NCI-H2196 (cell line): ENCODE measurements at regions not wholly inside any gene's neighbourhood (a gene's known extent, or its start where the extent isn't known, plus 50 kb on each side); places are given as distances from the start of the nearest gene placed in this dataset.

Experiments
- DNase-seq: peaks from one replicate; lab custom pipeline; 2025; ENCODE audit not compliant: unreplicated experiment; lab: John Stamatoyannopoulos, UW

- DNase-seq = no peak
Observed at GRCh38 chr2:53275743-53276142, 491.9 kb upstream of the CHAC2 start.

DNA sequence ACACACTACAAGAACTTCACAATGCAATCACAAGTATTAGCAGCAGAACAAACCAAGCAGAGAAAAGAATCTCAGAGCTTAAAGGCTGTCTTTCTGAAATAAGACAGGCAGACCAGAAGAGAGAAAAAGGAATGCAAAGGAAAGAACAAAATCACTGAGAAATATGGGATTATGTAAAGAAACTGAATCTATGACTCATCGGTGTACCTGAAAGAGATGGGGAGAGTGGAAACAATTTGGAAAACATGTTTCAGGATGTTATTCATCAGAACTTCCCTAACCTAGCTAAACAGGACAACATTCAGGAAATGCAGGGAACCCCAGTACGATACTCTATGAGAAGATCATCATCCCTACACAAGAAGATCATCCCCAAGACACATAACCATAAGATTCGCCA lies 499.0 kb upstream of the CHAC2 start:
- no peak for DNase-seq

DNA sequence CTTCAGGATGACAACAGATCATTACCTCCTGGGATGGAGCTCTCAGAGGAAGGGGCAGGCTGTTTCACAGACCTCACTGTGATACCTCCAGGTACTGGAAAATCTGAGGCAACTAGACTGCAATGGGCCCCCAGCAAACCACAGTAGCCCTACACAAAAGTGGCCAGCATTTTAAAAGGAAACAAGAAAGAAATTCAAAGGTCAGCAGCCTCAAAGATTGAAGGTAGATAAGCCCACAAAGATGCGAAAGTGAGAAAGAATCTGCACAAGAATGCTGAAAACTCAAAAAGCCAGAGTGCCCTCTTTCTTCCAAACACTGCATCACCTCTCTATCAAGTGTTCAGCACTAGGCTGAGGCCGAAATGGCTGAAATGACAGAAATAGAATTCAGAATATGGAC lies 499.5 kb upstream of the CHAC2 start:
- DNase-seq = no peak

DNA sequence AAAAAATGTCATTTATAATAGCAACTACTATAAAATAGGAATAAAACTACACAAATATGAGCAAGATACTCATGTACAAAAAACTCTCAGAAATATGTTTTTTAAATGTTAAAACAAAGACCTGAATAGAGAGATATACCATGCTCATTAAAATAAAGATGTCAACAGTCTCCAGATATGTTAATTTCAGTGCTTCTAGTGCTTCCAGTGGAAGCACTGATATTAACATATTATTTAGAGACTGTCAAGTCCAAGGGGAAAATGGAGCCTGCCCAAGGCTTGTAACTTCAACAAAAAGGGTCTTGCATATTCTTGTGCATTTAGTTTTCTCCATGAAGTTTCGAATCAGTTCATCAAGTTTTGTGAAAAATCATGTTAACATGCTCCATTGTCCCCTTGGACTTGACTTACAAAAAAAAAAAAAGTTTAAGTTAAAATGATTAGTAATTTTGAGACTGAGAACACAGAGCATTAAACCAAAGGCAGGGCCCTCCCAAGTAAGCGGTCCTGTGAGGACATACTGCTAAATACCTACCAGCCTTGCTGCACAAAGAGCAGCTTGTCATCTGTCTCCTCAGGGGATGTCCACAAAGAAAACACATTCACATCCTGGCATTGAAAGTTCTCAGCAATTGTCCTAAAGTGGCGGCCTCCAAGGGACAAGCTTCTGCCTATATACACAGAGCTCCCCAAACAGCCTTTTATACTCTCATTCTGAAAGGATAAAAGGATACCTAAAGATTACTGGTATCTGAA lies 501.9 kb upstream of the CHAC2 start:
- no peak for DNase-seq

- DNase-seq = no peak
Observed at GRCh38 chr2:53260568-53260967, 507.0 kb upstream of the CHAC2 start.

GRCh38 chr2:53259395-53260009 lies 508.1 kb upstream of the CHAC2 start:
- DNase-seq = no peak

DNA sequence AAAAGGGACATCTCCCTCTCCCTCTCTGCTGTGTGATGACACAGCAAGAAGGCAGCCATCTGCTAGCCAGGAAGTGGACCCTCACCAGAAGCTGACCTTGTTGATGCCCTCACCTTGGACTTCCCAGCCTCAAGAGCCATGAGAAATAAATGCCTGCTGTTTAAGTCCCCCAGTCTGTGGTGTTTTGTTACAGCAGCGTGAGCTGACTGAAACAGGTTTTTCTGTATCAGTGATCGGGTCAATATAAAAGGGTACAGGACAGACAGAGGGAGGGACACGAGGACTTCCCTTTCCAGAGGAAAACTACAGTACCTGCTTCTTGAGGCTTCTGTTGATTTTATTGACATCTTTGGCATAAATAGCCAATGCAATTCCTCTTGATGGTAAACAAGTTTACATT lies 510.3 kb upstream of the CHAC2 start:
- no peak for DNase-seq

DNA sequence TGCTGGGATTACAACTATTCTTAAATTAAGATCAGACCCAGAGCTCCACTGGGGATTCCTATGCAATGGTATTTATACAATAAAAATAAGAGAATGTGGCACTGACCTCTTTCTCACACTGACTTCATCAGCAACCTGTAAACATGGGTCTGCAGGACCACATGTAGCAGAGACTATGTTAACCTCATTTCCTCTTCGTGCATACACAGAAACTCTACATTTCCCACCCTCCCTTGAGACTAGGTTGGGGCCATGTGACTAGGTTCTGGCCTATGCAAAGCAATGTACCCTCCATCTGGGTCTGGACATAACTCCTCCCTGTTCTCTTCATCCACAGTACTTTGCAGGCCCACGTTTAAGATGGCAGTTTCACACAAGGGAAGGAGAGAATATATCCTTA lies 514.4 kb upstream of the CHAC2 start:
- no peak for DNase-seq

DNA sequence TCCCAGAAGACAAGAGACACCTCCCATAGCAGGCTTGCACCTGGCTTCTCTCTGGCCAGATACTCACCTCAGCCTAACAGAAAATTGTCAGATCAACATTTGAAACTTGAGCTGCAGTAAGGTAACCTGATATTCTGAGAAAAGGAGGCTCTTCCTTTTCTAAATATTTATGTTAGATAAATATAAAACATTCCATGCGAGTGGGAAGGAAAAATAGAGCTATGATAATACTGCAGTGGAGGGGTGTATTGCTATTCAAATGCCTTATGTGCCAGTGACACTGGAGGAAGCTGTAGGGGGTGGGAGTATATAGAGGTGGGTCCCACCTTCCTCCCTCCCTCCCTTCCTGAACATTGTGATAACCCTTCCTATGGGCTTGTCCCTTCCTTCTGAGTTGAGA lies 515.5 kb upstream of the CHAC2 start:
- DNase-seq = no peak

DNA sequence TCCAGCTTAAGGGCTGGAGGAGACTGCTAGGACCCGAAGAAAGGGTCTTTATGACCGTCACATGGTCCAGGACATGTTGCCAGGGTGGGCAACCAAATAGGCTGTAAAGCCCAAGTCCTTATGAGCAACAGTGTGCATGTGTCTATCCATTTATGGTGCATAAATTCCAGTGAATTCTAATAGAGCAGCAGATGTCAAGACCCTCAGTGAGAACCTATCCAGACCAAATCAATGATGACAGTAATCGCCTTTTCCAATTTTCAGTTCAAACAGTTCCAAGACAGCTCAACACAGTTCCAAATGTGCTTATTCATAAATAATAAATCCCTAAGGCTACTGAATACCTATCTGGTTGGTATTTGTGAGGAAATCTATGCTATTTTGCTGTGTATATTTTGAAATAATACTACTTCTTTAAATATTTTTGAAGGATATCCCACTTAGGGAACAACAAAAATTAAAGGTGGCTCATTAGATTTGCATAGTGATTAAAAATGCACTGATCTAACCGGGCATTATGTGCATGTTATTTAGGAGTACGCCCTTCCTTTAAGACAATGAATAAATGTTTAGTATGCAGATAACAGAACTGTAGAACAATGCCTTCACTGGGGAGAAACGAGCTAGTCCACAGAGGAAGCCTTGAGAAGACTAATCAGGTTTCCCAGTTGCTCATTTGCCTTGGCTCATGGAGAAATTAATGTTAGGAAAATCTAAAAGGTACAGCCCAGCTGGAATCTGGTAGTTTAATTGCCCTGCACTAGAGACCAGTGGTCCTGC lies 519.5 kb upstream of the CHAC2 start:
- DNase-seq = no peak

GRCh38 chr2:53243430-53243829 lies 524.2 kb upstream of the CHAC2 start:
- no peak for DNase-seq

DNA sequence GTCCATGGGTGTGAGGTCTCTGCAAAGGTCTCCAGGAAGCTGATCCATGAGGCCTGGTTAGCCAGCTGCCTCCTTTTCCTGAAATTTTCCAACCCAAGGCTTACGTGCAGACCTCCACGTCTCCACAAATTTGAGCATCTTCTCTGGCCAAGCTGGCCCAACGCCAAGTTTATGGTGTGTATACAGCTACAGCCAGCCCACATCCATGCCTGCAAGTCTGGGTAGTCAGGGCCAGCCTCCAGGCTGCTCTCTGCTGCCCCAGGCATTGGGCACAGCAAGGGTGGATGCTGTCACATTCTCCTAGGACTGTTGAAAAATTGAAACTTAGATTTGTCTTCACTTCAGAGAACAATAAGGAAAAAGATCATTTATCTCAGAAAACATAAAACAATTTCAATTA lies 525.5 kb upstream of the CHAC2 start:
- no peak for DNase-seq

- no peak for DNase-seq
Observed at GRCh38 chr2:53235836-53236582, 531.6 kb upstream of the CHAC2 start.

- no peak for DNase-seq
Observed at GRCh38 chr2:53234548-53234903, 533.1 kb upstream of the CHAC2 start.

- no peak for DNase-seq
Observed at GRCh38 chr2:53233759-53234547, 533.7 kb upstream of the CHAC2 start.

DNA sequence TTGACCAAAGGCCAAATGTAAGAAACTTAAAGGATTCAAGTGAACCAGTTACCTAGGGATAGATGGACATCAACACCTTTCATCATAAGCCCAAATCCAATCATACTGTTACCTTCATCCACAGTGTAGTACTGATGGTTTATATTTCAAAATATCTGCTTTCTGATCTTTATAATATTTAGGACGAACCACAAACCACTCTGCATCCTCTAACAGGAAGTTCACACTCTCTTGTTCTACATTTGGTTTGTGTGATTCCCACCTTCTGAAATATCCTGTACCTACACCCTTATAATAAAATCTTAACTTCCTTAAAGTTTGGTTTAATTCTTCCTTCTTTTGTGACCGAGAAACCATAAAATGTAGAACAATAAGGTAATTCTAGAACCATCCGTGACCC lies 535.7 kb upstream of the CHAC2 start:
- no peak for DNase-seq

DNA sequence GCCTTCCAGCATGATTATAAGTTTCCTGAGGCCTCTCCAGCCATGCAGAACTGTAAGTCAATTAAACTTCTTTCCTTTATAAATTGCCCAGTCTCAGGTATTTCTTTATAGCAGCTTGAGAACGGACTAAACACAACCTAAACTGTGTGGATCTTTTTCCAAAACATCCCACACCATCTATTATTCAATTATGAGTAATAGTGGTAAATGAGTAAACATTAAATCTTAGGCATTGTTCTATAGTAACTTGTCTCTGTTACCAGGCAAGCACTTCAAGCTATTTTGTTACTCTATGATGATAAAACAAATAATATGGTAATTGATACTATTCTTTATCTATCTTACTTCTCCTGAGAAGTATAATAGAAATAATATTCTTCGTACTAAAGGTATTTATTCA lies 536.9 kb upstream of the CHAC2 start:
- DNase-seq = no peak

GRCh38 chr2:53227535-53227934 lies 540.1 kb upstream of the CHAC2 start:
- DNase-seq = no peak

GRCh38 chr2:53220969-53221368 lies 546.6 kb upstream of the CHAC2 start:
- DNase-seq = no peak

GRCh38 chr2:53217250-53217649 lies 550.4 kb upstream of the CHAC2 start:
- no peak for DNase-seq

- DNase-seq = no peak
Observed at GRCh38 chr2:53216805-53217204, 550.8 kb upstream of the CHAC2 start.
